ENCODE measurements at regions not wholly inside any gene's neighbourhood (a gene's known extent, or its start where the extent isn't known, plus 50 kb on each side); places are given as distances from the start of the nearest gene placed in this dataset.

- TF ChIP-seq CTCF (conservative IDR thresholded peaks at IDR 0.05) (no peak), EZH2 (IDR thresholded peaks at IDR 0.05; ENCODE audit: low read depth) (no peak)
Observed at GRCh38 chr1:184141361-184141880, 89.9 kb downstream of the TSEN15 start.
